HepG2 (cell line): ENCODE measurements at regions not wholly inside any gene's neighbourhood (a gene's known extent, or its start where the extent isn't known, plus 50 kb on each side); places are given as distances from the start of the nearest gene placed in this dataset.

Experiments
- ATAC-seq: fragments of 200-7000 bp; cut with Tn5 transposase; 3 replicates; pipeline ENCODE4 v1.9.1; 2020; ENCODE audit warnings: mild to moderate bottlenecking, moderate library complexity
- BruUV-seq: library from RNA; stranded (reverse); fragments of 400-500 nt; replicated peaks from 2 replicates; lab custom pipeline; 2021; lab: Mats Ljungman, UMichigan
- CTCF ChIA-PET: fragments of 300-600 bp; formaldehyde crosslinking; extraction: SDS; loops from one replicate; lab custom pipeline; 2021; ENCODE audit warnings: low total read pairs, inconsistent platforms, low intra/inter-chr PET ratio; lab: Yijun Ruan, JAX
- POLR2A ChIA-PET: fragments of 350-600 bp; sonication (Branson Sonifier 250); formaldehyde crosslinking; loops from one replicate; lab custom pipeline; 2020; ENCODE audit warnings: antibody characterized with exemption, inconsistent platforms; lab: Yijun Ruan, JAX
- DNase-seq: peaks from one replicate; pipeline ENCODE4 v3.0.0-alpha.2; 2015; ENCODE audit warnings: low spot score
- FAIRE-seq: peaks from 3 replicates; lab custom pipeline; 2011; peaks lifted over from hg19 to GRCh38; lab: Jason Lieb, UNC
- H2AFZ ChIP-seq: one replicate; pipeline ENCODE4 v1.6.1; 2011; ENCODE audit warnings: low read length, inconsistent platforms
- H3K27ac ChIP-seq: fragments of 300-600 bp; 3 replicates; pipeline ENCODE4 v1.8.0; 2011; ENCODE audit warnings: mixed run types, mild to moderate bottlenecking, mixed read lengths, low read length, inconsistent platforms; ENCODE audit not compliant: insufficient read depth; ENCODE audit errors: extremely low read length
- H3K27me3 ChIP-seq, 2 experiments: fragments of 200-600 bp in 1 of 2; 2 replicates in 1 of 2; 3 replicates in 1 of 2; pipeline versions ENCODE4 v1.6.0 to v1.8.0; 2011; ENCODE audit warnings: low read length in 2 of 2, mild to moderate bottlenecking in 2 of 2, moderate library complexity in 2 of 2, inconsistent platforms in 1 of 2; ENCODE audit not compliant: insufficient read depth in 2 of 2, control insufficient read depth in 1 of 2
- H3K36me3 ChIP-seq, 2 experiments: fragments of 200-600 bp in 1 of 2; replicated peaks in 1 of 2; 2 replicates in 1 of 2; 3 replicates in 1 of 2; pipeline versions ENCODE4 v1.5.1 to v1.8.0; 2011; ENCODE audit warnings: low read length in 2 of 2, inconsistent platforms in 1 of 2; ENCODE audit not compliant: insufficient read depth in 2 of 2, control insufficient read depth in 1 of 2
- H3K4me1 ChIP-seq: 2 replicates; pipeline ENCODE4 v1.5.1; 2012; ENCODE audit warnings: low read length, inconsistent platforms; ENCODE audit not compliant: insufficient read depth
- H3K4me2 ChIP-seq: 2 replicates; pipeline ENCODE4 v1.6.0; 2011; ENCODE audit warnings: low read depth, low read length, inconsistent platforms
- H3K4me3 ChIP-seq, 3 experiments: fragments of 200-600 bp in 1 of 3; sonication (generic), shearing (Covaris generic) in 1 of 3; replicated peaks in 1 of 3; 2 replicates each; pipeline ENCODE4 v1.5.1; 2011 to 2016; ENCODE audit warnings: low read length in 3 of 3, inconsistent platforms in 2 of 3, low read depth in 2 of 3, mild to moderate bottlenecking in 2 of 3, control low read depth in 1 of 3, mixed read lengths in 1 of 3; ENCODE audit not compliant: insufficient read depth in 1 of 3
- H3K79me2 ChIP-seq: one replicate; pipeline ENCODE4 v1.6.1; 2011; ENCODE audit warnings: low read length, inconsistent platforms; ENCODE audit not compliant: insufficient read depth
- H3K9ac ChIP-seq: 2 replicates; pipeline ENCODE4 v1.6.0; 2011; ENCODE audit warnings: mild to moderate bottlenecking, low read depth, low read length, inconsistent platforms; ENCODE audit not compliant: insufficient read depth
- H3K9me3 ChIP-seq: 2 replicates; pipeline ENCODE4 v1.5.1; 2012; ENCODE audit warnings: mild to moderate bottlenecking, low read length
- H4K20me1 ChIP-seq: 2 replicates; pipeline ENCODE4 v1.6.0; 2011; ENCODE audit warnings: inconsistent platforms, mild to moderate bottlenecking, low read length, moderate library complexity; ENCODE audit not compliant: insufficient read depth
- EZH2 ChIP-seq: conservative IDR thresholded peaks from 2 replicates; pipeline ENCODE4 v1.6.1; 2012; ENCODE audit warnings: mild to moderate bottlenecking, low read depth, low read length, moderate library complexity
- GTF3A ChIP-seq: sonication (generic); formaldehyde crosslinking; conservative IDR thresholded peaks from 2 replicates; pipeline ENCODE4 v1.4.0; 2020; ENCODE audit warnings: mild to moderate bottlenecking, missing genetic modification reagents
- HOXA7 ChIP-seq: sonication (generic); formaldehyde crosslinking; IDR thresholded peaks from 2 replicates; pipeline ENCODE4 v1.8.1; 2022; ENCODE audit warnings: mild to moderate bottlenecking, missing genetic modification reagents, moderate library complexity
- HOXA9 ChIP-seq: sonication (generic); formaldehyde crosslinking; IDR thresholded peaks from 2 replicates; pipeline ENCODE4 v1.8.1; 2022; ENCODE audit warnings: missing genetic modification reagents, mild to moderate bottlenecking, moderate library complexity, borderline replicate concordance
- KAT8 ChIP-seq: IDR thresholded peaks from 2 replicates; pipeline ENCODE4 v1.6.1; 2016; ENCODE audit warnings: missing genetic modification reagents, missing compliant biosample characterization
- MEF2D ChIP-seq: sonication (generic); formaldehyde crosslinking; IDR thresholded peaks from 2 replicates; pipeline ENCODE4 v1.5.1; 2020; ENCODE audit warnings: mild to moderate bottlenecking, missing genetic modification reagents
- RBAK ChIP-seq: sonication (generic); formaldehyde crosslinking; IDR thresholded peaks from 2 replicates; pipeline ENCODE4 v1.5.1; 2020; ENCODE audit warnings: mild to moderate bottlenecking, missing genetic modification reagents
- SRSF4 ChIP-seq: fragments of 200-400 bp; formaldehyde crosslinking; IDR thresholded peaks from one replicate; pipeline ENCODE4 v1.6.1; 2018; ENCODE audit warnings: mild to moderate bottlenecking, low read depth, low read length, moderate library complexity; ENCODE audit not compliant: poor library complexity, severe bottlenecking
- TBL1XR1 ChIP-seq: fragments of 150-350 bp; IDR thresholded peaks from 2 replicates; pipeline ENCODE4 v1.6.1; 2014; ENCODE audit warnings: borderline replicate concordance, low read length; ENCODE audit not compliant: partially characterized antibody
- ZMAT5 ChIP-seq: sonication (generic); formaldehyde crosslinking; IDR thresholded peaks from 2 replicates; pipeline ENCODE4 v1.5.0; 2020; ENCODE audit warnings: mild to moderate bottlenecking, low read depth, missing genetic modification reagents, borderline replicate concordance
- ZNF18 ChIP-seq: sonication (generic); formaldehyde crosslinking; IDR thresholded peaks from 2 replicates; pipeline ENCODE4 v1.8.0; 2022; ENCODE audit warnings: mild to moderate bottlenecking, missing genetic modification reagents; ENCODE audit not compliant: insufficient replicate concordance
- ZNF260 ChIP-seq: sonication (generic); formaldehyde crosslinking; IDR thresholded peaks from 2 replicates; pipeline ENCODE4 v1.4.0; 2020; ENCODE audit warnings: missing genetic modification reagents, low read depth, mild to moderate bottlenecking, borderline replicate concordance
- ZNF264 ChIP-seq: sonication (generic); formaldehyde crosslinking; IDR thresholded peaks from 2 replicates; pipeline ENCODE4 v1.4.0; 2020; ENCODE audit warnings: missing genetic modification reagents
- ZNF317 ChIP-seq: sonication (generic); formaldehyde crosslinking; IDR thresholded peaks from 2 replicates; pipeline ENCODE4 v1.5.0; 2020; ENCODE audit warnings: mild to moderate bottlenecking, missing genetic modification reagents
- ZNF557 ChIP-seq: sonication (generic); formaldehyde crosslinking; IDR thresholded peaks from 2 replicates; pipeline ENCODE4 v1.4.0; 2020; ENCODE audit warnings: missing genetic modification reagents
- ZNF598 ChIP-seq: sonication (generic); formaldehyde crosslinking; IDR thresholded peaks from 2 replicates; pipeline ENCODE4 v1.5.1; 2020; ENCODE audit warnings: mild to moderate bottlenecking, missing genetic modification reagents, borderline replicate concordance
- ZNF709 ChIP-seq: sonication (generic); formaldehyde crosslinking; IDR thresholded peaks from 2 replicates; pipeline ENCODE4 v1.5.0; 2020; ENCODE audit warnings: mild to moderate bottlenecking, missing genetic modification reagents
- WGBS: methylation state at CpG from one replicate; pipeline ENCODE4 v1.1.6; 2017; ENCODE audit warnings: low lambda C conversion rate; 5-methylcytosine and 5-hydroxymethylcytosine counted together
- in situ Hi-C: cut with HindIII; loops from 2 replicates; pipeline ENCODE4 v1.10.0; 2017; ENCODE audit warnings: low pct_unique_long_range_greater_than_20kb; ENCODE audit not compliant: extremely low pct_ligation_motif_present
- intact Hi-C: fragments of 100-400 bp; cut with micrococcal nuclease; formaldehyde crosslinking; loops from one replicate; pipeline ENCODE4 v1.10.0; 2022; ENCODE audit not compliant: unreplicated experiment
- TF ChIP-seq, protein P1 (sequence below): sonication (generic); formaldehyde crosslinking; IDR thresholded peaks from 2 replicates; pipeline ENCODE4 v1.8.1; 2022; ENCODE audit warnings: mild to moderate bottlenecking, missing genetic modification reagents
- TF ChIP-seq, protein P2 (sequence below): sonication (generic); IDR thresholded peaks from 2 replicates; pipeline ENCODE4 v1.6.1; 2016; ENCODE audit warnings: low read depth, borderline replicate concordance

DNA sequence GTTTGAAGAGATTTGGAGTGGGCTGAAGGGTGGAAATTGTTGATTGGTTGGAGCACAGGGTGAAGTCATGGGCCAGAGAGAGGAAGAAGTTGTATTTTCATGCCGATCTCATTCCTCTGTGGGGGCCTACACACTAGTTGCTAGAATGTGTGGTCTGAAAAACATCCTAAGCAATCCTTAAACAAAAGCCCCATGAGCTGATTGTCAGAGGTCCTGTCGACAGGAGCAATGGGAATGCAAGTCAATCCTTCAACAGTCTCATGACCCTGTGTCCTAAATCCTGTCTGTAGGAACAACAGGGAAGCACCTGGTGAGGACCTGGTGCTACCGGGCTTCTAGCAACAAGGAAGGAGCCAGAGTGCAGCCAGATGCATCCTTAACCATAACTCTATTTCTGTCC is 324.0 kb upstream of the TMEM132C start (continued):
- TF ChIP-seq ZMAT5: no peak
- TF ChIP-seq ZNF598 (CRISPR knock-in tag): no peak

GRCh38 chr12:127943481-127944210 is 323.3 kb upstream of the TMEM132C start:
- Histone ChIP-seq H3K9me3 (peaks cover 38% of the 10 kb centered on the region), H3K27me3 (no peaks in the 10 kb centered on the region), H3K4me1 (no peaks in the 10 kb centered on the region), H3K4me2 (no peak overlapping the region), H4K20me1 (no peaks in the 10 kb centered on the region), H3K36me3 (no peaks in the 10 kb centered on the region), H3K4me3 (no peak overlapping the region), H3K9ac (no peak overlapping the region), H3K79me2 (no peaks in the 10 kb centered on the region)
- 1% methylated on average over 7 of the region's 10 CpGs for WGBS
- ChIA-PET CTCF (no interaction called here), POLR2A (no interaction called here)
- DNase-seq (no peak), FAIRE-seq (no peak), ATAC-seq (no peak)
- intact Hi-C loops: no loop called here
- BruUV-seq: no TSS peak
- in situ Hi-C loops: no loop called here
- TF ChIP-seq RBAK (no peak), HOXA7 (CRISPR knock-in tag) (no peak), ZNF557 (CRISPR knock-in tag) (no peak), MEF2D (no peak), ZNF260 (CRISPR knock-in tag) (no peak), GTF3A (CRISPR knock-in tag) (no peak), ZNF709 (CRISPR knock-in tag) (no peak), TBL1XR1 (no peak), ZNF264 (no peak), HOXA9 (CRISPR knock-in tag) (no peak), EZH2 (no peak), SRSF4 (no peak), KAT8 (no peak), ZNF18 (CRISPR knock-in tag) (no peak), ZNF317 (CRISPR knock-in tag) (no peak)
- TF ChIP-seq, protein P1, sequence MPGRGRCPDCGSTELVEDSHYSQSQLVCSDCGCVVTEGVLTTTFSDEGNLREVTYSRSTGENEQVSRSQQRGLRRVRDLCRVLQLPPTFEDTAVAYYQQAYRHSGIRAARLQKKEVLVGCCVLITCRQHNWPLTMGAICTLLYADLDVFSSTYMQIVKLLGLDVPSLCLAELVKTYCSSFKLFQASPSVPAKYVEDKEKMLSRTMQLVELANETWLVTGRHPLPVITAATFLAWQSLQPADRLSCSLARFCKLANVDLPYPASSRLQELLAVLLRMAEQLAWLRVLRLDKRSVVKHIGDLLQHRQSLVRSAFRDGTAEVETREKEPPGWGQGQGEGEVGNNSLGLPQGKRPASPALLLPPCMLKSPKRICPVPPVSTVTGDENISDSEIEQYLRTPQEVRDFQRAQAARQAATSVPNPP: no peak
- TF ChIP-seq, protein P2, sequence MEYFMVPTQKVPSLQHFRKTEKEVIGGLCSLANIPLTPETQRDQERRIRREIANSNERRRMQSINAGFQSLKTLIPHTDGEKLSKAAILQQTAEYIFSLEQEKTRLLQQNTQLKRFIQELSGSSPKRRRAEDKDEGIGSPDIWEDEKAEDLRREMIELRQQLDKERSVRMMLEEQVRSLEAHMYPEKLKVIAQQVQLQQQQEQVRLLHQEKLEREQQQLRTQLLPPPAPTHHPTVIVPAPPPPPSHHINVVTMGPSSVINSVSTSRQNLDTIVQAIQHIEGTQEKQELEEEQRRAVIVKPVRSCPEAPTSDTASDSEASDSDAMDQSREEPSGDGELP: no peak
- TF ChIP-seq, all 625 proteins: peak for 0
- no peak overlapping the region for H3K27ac ChIP-seq
- H2AFZ ChIP-seq: no peak overlapping the region
